Panc1 (cell line): ENCODE measurements at regions not wholly inside any gene's neighbourhood (a gene's known extent, or its start where the extent isn't known, plus 50 kb on each side); places are given as distances from the start of the nearest gene placed in this dataset.

Source experiments
- ATAC-seq: fragments of 200-7000 bp; cut with Tn5 transposase; 2 replicates; pipeline ENCODE4 v1.9.1; 2020; ENCODE audit warnings: mild to moderate bottlenecking, moderate library complexity
- BruUV-seq: library from RNA; stranded (reverse); fragments of 400-500 nt; replicated peaks from 2 replicates; lab custom pipeline; 2021; lab: Mats Ljungman, UMichigan
- CTCF ChIA-PET: fragments of 300-600 bp; sonication (Branson Sonifier 250); formaldehyde crosslinking; loops from one replicate; lab custom pipeline; 2022; ENCODE audit warnings: antibody characterized with exemption; lab: Charles Lee
- POLR2A ChIA-PET: fragments of 300-600 bp; sonication (Branson Sonifier 250); formaldehyde crosslinking; loops from one replicate; lab custom pipeline; 2022; ENCODE audit warnings: antibody characterized with exemption; lab: Charles Lee
- DNase-seq: peaks from one replicate; pipeline ENCODE4 v3.0.0-alpha.2; 2010; ENCODE audit warnings: low read depth, low spot score
- H3K27ac ChIP-seq: 2 replicates; pipeline ENCODE4 v1.5.1; 2011; ENCODE audit warnings: mild to moderate bottlenecking, low read length, inconsistent platforms
- H3K27me3 ChIP-seq: fragments of 200-500 bp; sonication (Bioruptor generic); 2 replicates; pipeline ENCODE4 v1.6.0; 2014; ENCODE audit warnings: low read length, inconsistent platforms; ENCODE audit not compliant: control insufficient read depth, insufficient read depth
- H3K36me3 ChIP-seq: fragments of 200-500 bp; sonication (Bioruptor generic); 2 replicates; pipeline ENCODE4 v1.5.1; 2014; ENCODE audit warnings: inconsistent platforms, mild to moderate bottlenecking, low read length, moderate library complexity; ENCODE audit not compliant: control insufficient read depth, insufficient read depth
- H3K4me1 ChIP-seq: 2 replicates; pipeline ENCODE4 v1.5.1; 2011; ENCODE audit warnings: inconsistent platforms, mild to moderate bottlenecking, low read length, moderate library complexity; ENCODE audit not compliant: control insufficient read depth, insufficient read depth
- H3K4me3 ChIP-seq, 2 experiments: 2 replicates each; pipeline ENCODE4 v1.5.1; 2011 to 2012; ENCODE audit warnings: low read depth in 2 of 2, low read length in 2 of 2, mild to moderate bottlenecking in 2 of 2, inconsistent platforms in 1 of 2, moderate library complexity in 1 of 2
- H3K9me3 ChIP-seq: fragments of 200-500 bp; sonication (Bioruptor generic); 2 replicates; pipeline ENCODE4 v1.5.1; 2014; ENCODE audit warnings: low read depth, mild to moderate bottlenecking, inconsistent platforms, low read length, moderate library complexity; ENCODE audit not compliant: control insufficient read depth, insufficient read depth
- POLR2AphosphoS5 ChIP-seq: IDR thresholded peaks from 2 replicates; pipeline ENCODE4 v1.6.1; 2012; ENCODE audit warnings: mild to moderate bottlenecking, low read depth, low read length, moderate library complexity
- SIN3A ChIP-seq: IDR thresholded peaks from 2 replicates; pipeline ENCODE4 v1.6.1; 2012; ENCODE audit warnings: low read depth, mild to moderate bottlenecking, low read length, moderate library complexity, borderline replicate concordance; ENCODE audit not compliant: insufficient read depth
- TCF7L2 ChIP-seq: IDR thresholded peaks from 2 replicates; pipeline ENCODE4 v1.6.1; 2011; ENCODE audit warnings: mild to moderate bottlenecking, low read depth, low read length, inconsistent platforms
- in situ Hi-C: cut with HindIII; loops from 2 replicates; pipeline ENCODE4 v1.10.0; 2016; ENCODE audit warnings: low sequenced_read_pairs, low pct_unique_long_range_greater_than_20kb
- intact Hi-C: fragments of 100-400 bp; cut with micrococcal nuclease; formaldehyde crosslinking; loops from one replicate; pipeline ENCODE4 v1.10.0; 2022; ENCODE audit not compliant: unreplicated experiment
- TF ChIP-seq, protein P1 (sequence below), 2 experiments: IDR thresholded peaks; 2 replicates each; pipeline ENCODE4 v1.6.1; 2011 to 2012; ENCODE audit warnings: low read depth in 2 of 2, control low read depth in 1 of 2, low read length in 1 of 2, mild to moderate bottlenecking in 1 of 2, moderate library complexity in 1 of 2; ENCODE audit not compliant: insufficient read depth in 1 of 2
- TF ChIP-seq, protein P2 (sequence below): fragments of 450-650 bp; IDR thresholded peaks from 2 replicates; pipeline ENCODE4 v1.5.1; 2017; ENCODE audit warnings: mild to moderate bottlenecking

GRCh38 chr15:70435872-70436271 lies 327.5 kb downstream of the UACA start:
- Histone ChIP-seq H3K4me1 (peaks cover 18% of the 10 kb centered on the region), H3K9me3 (no peaks in the 10 kb centered on the region; the same call in 1 of the 2 replicates), H3K27ac (peak overlapping the region; percentile 65; the same call in 1 of the 2 replicates), H3K4me3 (no peak overlapping the region), H3K27me3 (no peaks in the 10 kb centered on the region), H3K36me3 (no peaks in the 10 kb centered on the region)
- intact Hi-C loops (no loop called here), in situ Hi-C loops (no loop called here)
- POLR2A ChIA-PET: no interaction called here
- CTCF ChIA-PET: no interaction called here
- DNase-seq (no peak), ATAC-seq (no peak)
- BruUV-seq: no TSS peak
- TF ChIP-seq SIN3A (no peak), TCF7L2 (no peak), POLR2AphosphoS5 (no peak)
- TF ChIP-seq, protein P1, sequence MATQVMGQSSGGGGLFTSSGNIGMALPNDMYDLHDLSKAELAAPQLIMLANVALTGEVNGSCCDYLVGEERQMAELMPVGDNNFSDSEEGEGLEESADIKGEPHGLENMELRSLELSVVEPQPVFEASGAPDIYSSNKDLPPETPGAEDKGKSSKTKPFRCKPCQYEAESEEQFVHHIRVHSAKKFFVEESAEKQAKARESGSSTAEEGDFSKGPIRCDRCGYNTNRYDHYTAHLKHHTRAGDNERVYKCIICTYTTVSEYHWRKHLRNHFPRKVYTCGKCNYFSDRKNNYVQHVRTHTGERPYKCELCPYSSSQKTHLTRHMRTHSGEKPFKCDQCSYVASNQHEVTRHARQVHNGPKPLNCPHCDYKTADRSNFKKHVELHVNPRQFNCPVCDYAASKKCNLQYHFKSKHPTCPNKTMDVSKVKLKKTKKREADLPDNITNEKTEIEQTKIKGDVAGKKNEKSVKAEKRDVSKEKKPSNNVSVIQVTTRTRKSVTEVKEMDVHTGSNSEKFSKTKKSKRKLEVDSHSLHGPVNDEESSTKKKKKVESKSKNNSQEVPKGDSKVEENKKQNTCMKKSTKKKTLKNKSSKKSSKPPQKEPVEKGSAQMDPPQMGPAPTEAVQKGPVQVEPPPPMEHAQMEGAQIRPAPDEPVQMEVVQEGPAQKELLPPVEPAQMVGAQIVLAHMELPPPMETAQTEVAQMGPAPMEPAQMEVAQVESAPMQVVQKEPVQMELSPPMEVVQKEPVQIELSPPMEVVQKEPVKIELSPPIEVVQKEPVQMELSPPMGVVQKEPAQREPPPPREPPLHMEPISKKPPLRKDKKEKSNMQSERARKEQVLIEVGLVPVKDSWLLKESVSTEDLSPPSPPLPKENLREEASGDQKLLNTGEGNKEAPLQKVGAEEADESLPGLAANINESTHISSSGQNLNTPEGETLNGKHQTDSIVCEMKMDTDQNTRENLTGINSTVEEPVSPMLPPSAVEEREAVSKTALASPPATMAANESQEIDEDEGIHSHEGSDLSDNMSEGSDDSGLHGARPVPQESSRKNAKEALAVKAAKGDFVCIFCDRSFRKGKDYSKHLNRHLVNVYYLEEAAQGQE (IDR thresholded peaks at IDR 0.05; ENCODE audit: insufficient read depth in 1 of 2, low read depth in 2 of 2, low read length in 1 of 2): no peak
- TF ChIP-seq, protein P2, sequence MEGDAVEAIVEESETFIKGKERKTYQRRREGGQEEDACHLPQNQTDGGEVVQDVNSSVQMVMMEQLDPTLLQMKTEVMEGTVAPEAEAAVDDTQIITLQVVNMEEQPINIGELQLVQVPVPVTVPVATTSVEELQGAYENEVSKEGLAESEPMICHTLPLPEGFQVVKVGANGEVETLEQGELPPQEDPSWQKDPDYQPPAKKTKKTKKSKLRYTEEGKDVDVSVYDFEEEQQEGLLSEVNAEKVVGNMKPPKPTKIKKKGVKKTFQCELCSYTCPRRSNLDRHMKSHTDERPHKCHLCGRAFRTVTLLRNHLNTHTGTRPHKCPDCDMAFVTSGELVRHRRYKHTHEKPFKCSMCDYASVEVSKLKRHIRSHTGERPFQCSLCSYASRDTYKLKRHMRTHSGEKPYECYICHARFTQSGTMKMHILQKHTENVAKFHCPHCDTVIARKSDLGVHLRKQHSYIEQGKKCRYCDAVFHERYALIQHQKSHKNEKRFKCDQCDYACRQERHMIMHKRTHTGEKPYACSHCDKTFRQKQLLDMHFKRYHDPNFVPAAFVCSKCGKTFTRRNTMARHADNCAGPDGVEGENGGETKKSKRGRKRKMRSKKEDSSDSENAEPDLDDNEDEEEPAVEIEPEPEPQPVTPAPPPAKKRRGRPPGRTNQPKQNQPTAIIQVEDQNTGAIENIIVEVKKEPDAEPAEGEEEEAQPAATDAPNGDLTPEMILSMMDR: no peak

DNA sequence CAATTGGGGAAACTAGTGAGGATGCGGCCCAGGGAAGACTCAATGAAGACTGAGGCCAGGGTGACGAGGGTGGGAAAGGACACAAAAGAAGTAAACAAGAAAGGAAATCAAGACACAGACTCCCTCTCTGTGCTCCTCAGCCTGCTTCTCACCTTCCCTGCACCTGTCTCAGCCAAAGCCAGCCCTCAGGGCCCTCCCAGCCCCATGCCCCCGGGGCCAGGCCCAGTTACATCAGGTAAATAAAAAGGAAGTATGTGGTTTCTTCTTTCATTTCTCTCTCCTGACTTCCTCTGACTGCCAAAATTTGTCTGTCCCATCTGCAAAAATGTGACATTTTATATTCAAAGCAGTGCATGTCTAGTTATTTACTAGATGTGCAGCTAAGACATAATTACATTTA lies 328.0 kb downstream of the UACA start:
- Histone ChIP-seq H3K36me3 (no peaks in the 10 kb centered on the region), H3K27me3 (no peaks in the 10 kb centered on the region), H3K27ac (peak overlapping the region; percentile 65; the same call in 1 of the 2 replicates), H3K4me3 (no peak overlapping the region), H3K4me1 (peaks cover 18% of the 10 kb centered on the region), H3K9me3 (no peaks in the 10 kb centered on the region; the same call in 1 of the 2 replicates)
- ATAC-seq: no peak
- TF ChIP-seq, protein P1 (IDR thresholded peaks at IDR 0.05; ENCODE audit: insufficient read depth in 1 of 2, low read depth in 2 of 2, low read length in 1 of 2): no peak
- TF ChIP-seq, protein P2: no peak
- TF ChIP-seq POLR2AphosphoS5 (no peak), TCF7L2 (no peak), SIN3A (no peak)
- no TSS peak for BruUV-seq
- ChIA-PET CTCF (no interaction called here), POLR2A (no interaction called here)
- DNase-seq: no peak
- in situ Hi-C loops (no loop called here), intact Hi-C loops (no loop called here)
